HUES6 (cell line): ENCODE measurements at regions not wholly inside any gene's neighbourhood (a gene's known extent, or its start where the extent isn't known, plus 50 kb on each side); places are given as distances from the start of the nearest gene placed in this dataset.

Source experiments
- H3K27ac ChIP-seq: 2 replicates; pipeline ENCODE4 v1.7.0; 2013; ENCODE audit warnings: low read depth, mild to moderate bottlenecking, low read length, inconsistent platforms
- H3K27me3 ChIP-seq: 2 replicates; pipeline ENCODE4 v1.6.1; 2013; ENCODE audit warnings: low read length; ENCODE audit not compliant: control insufficient read depth, insufficient read depth
- H3K36me3 ChIP-seq: 2 replicates; pipeline ENCODE4 v1.6.1; 2013; ENCODE audit warnings: low read length; ENCODE audit not compliant: control insufficient read depth, insufficient read depth
- H3K4me1 ChIP-seq: 2 replicates; pipeline ENCODE4 v1.6.1; 2013; ENCODE audit warnings: low read length; ENCODE audit not compliant: control insufficient read depth, insufficient read depth
- H3K4me3 ChIP-seq: 2 replicates; pipeline ENCODE4 v1.5.1; 2013; ENCODE audit warnings: low read depth, low read length
- H3K9ac ChIP-seq: one replicate; pipeline ENCODE4 v1.6.1; 2013; ENCODE audit warnings: mild to moderate bottlenecking, low read length
- H3K9me3 ChIP-seq: 2 replicates; pipeline ENCODE4 v1.6.1; 2013; ENCODE audit warnings: low read depth, low read length; ENCODE audit not compliant: control insufficient read depth, insufficient read depth

GRCh38 chr3:70531838-70532489 lies 219.5 kb upstream of the MDFIC2 start:
- H3K4me3 ChIP-seq, result no peak overlapping the region
- no peak overlapping the region for H3K27ac ChIP-seq
- no peaks in the 10 kb centered on the region for H3K9me3 ChIP-seq
- H3K9ac ChIP-seq, result no peak overlapping the region
- no peaks in the 10 kb centered on the region for H3K27me3 ChIP-seq
- peaks cover 32% of the 10 kb centered on the region for H3K4me1 ChIP-seq
- H3K36me3 ChIP-seq, result no peaks in the 10 kb centered on the region

GRCh38 chr3:70531063-70531657 lies 218.7 kb upstream of the MDFIC2 start:
- Histone ChIP-seq H3K9ac (no peak overlapping the region), H3K36me3 (no peaks in the 10 kb centered on the region), H3K9me3 (no peaks in the 10 kb centered on the region), H3K27me3 (no peaks in the 10 kb centered on the region), H3K4me3 (no peak overlapping the region), H3K27ac (no peak overlapping the region), H3K4me1 (peaks cover 32% of the 10 kb centered on the region)

- Histone ChIP-seq H3K27me3 (no peaks in the 10 kb centered on the region), H3K36me3 (no peaks in the 10 kb centered on the region), H3K4me3 (no peak overlapping the region), H3K27ac (no peak overlapping the region; the same call in 1 of the 2 replicates), H3K4me1 (peaks cover 32% of the 10 kb centered on the region), H3K9me3 (no peaks in the 10 kb centered on the region), H3K9ac (no peak overlapping the region)
Measured at GRCh38 chr3:70530626-70531025, 218.2 kb upstream of the MDFIC2 start.

- Histone ChIP-seq H3K4me1 (peaks cover 9% of the 10 kb centered on the region), H3K27ac (no peak overlapping the region), H3K9me3 (no peaks in the 10 kb centered on the region), H3K36me3 (no peaks in the 10 kb centered on the region), H3K4me3 (no peak overlapping the region), H3K27me3 (no peaks in the 10 kb centered on the region), H3K9ac (no peak overlapping the region)
Measured at GRCh38 chr3:70527026-70527425, 214.6 kb upstream of the MDFIC2 start.

- Histone ChIP-seq H3K4me1 (peaks cover 9% of the 10 kb centered on the region; the same call in 1 of the 2 replicates), H3K36me3 (no peaks in the 10 kb centered on the region), H3K27ac (no peak overlapping the region), H3K4me3 (no peak overlapping the region), H3K9ac (no peak overlapping the region), H3K9me3 (no peaks in the 10 kb centered on the region), H3K27me3 (no peaks in the 10 kb centered on the region)
Measured at GRCh38 chr3:70519913-70520659, 207.6 kb upstream of the MDFIC2 start.

GRCh38 chr3:70519026-70519425 lies 206.6 kb upstream of the MDFIC2 start:
- Histone ChIP-seq H3K4me3 (no peak overlapping the region), H3K9me3 (no peaks in the 10 kb centered on the region), H3K27ac (no peak overlapping the region), H3K9ac (no peak overlapping the region), H3K27me3 (no peaks in the 10 kb centered on the region), H3K36me3 (no peaks in the 10 kb centered on the region), H3K4me1 (peaks cover 9% of the 10 kb centered on the region; the same call in 1 of the 2 replicates)

GRCh38 chr3:70518356-70518755 lies 205.9 kb upstream of the MDFIC2 start:
- Histone ChIP-seq H3K36me3 (no peaks in the 10 kb centered on the region), H3K27me3 (no peaks in the 10 kb centered on the region), H3K9ac (no peak overlapping the region), H3K4me3 (no peak overlapping the region), H3K9me3 (no peaks in the 10 kb centered on the region), H3K27ac (no peak overlapping the region), H3K4me1 (peaks cover 9% of the 10 kb centered on the region; the same call in 1 of the 2 replicates)

- no peaks in the 10 kb centered on the region for H3K36me3 ChIP-seq
- H3K4me1 ChIP-seq, result peaks cover 9% of the 10 kb centered on the region; the same call in 1 of the 2 replicates
- no peak overlapping the region for H3K4me3 ChIP-seq
- H3K9ac ChIP-seq, result no peak overlapping the region
- H3K27ac ChIP-seq, result no peak overlapping the region
- no peaks in the 10 kb centered on the region for H3K9me3 ChIP-seq
- no peaks in the 10 kb centered on the region for H3K27me3 ChIP-seq
Measured at GRCh38 chr3:70517124-70517890, 204.9 kb upstream of the MDFIC2 start.

- no peaks in the 10 kb centered on the region for H3K27me3 ChIP-seq
- H3K9me3 ChIP-seq, result no peaks in the 10 kb centered on the region
- peaks cover 9% of the 10 kb centered on the region; the same call in 1 of the 2 replicates for H3K4me1 ChIP-seq
- H3K9ac ChIP-seq, result no peak overlapping the region
- H3K4me3 ChIP-seq, result no peak overlapping the region
- no peaks in the 10 kb centered on the region for H3K36me3 ChIP-seq
- no peak overlapping the region for H3K27ac ChIP-seq
Measured at GRCh38 chr3:70516076-70516475, 203.6 kb upstream of the MDFIC2 start.

GRCh38 chr3:70507486-70507885 lies 195.0 kb upstream of the MDFIC2 start:
- H3K4me1 ChIP-seq, result no peaks in the 10 kb centered on the region; the same call in 1 of the 2 replicates
- no peaks in the 10 kb centered on the region for H3K9me3 ChIP-seq
- H3K36me3 ChIP-seq, result no peaks in the 10 kb centered on the region
- H3K9ac ChIP-seq, result no peak overlapping the region
- no peak overlapping the region for H3K27ac ChIP-seq
- H3K27me3 ChIP-seq, result no peaks in the 10 kb centered on the region
- H3K4me3 ChIP-seq, result no peak overlapping the region
